GM18951 (cell line): ENCODE measurements at regions not wholly inside any gene's neighbourhood (a gene's known extent, or its start where the extent isn't known, plus 50 kb on each side); places are given as distances from the start of the nearest gene placed in this dataset.
"Not testable (repeated sequence)": the region's sequence is repeated elsewhere in the genome, so short reads cannot be mapped to it uniquely, and the experiment has no call there.

Source experiments
- POLR2A ChIP-seq: IDR thresholded peaks from 4 replicates; pipeline ENCODE4 v1.6.1; 2011; ENCODE audit warnings: mild to moderate bottlenecking; ENCODE audit not compliant: insufficient read length, insufficient read depth; ENCODE audit errors: extremely low read depth
- in situ Hi-C: fragments of 300-500 bp; cut with MboI; formaldehyde crosslinking; loops from one replicate; pipeline ENCODE4 v1.12.0; 2022; ENCODE audit warnings: low sequenced_read_pairs, mixed read lengths, inconsistent platforms; ENCODE audit not compliant: unreplicated experiment

GRCh38 chr4:72876946-72877345, 192.6 kb downstream of the COX18 start:
- in situ Hi-C loops = no loop called here
- TF ChIP-seq POLR2A = no peak

GRCh38 chr4:72875545-72875944, 194.0 kb downstream of the COX18 start:
- in situ Hi-C loops = no loop called here
- TF ChIP-seq POLR2A = no peak

- no peak for TF ChIP-seq POLR2A
- in situ Hi-C loops = no loop called here
These were observed 194.4 kb downstream of the COX18 start for GRCh38 chr4:72875138-72875537.

- in situ Hi-C loops = no loop called here
- no peak for TF ChIP-seq POLR2A
These were observed 204.6 kb downstream of the COX18 start for GRCh38 chr4:72864898-72865297.

- in situ Hi-C loops = not testable (repeated sequence)
These were observed 205.2 kb downstream of the COX18 start for GRCh38 chr4:72864277-72864676.

GRCh38 chr4:72860766-72861165, 208.8 kb downstream of the COX18 start:
- no peak for TF ChIP-seq POLR2A

GRCh38 chr4:72858328-72858727, 211.2 kb downstream of the COX18 start:
- in situ Hi-C loops = no loop called here
- TF ChIP-seq POLR2A = no peak

More at GRCh38 chr4:72860766-72861165, 208.8 kb downstream of the COX18 start:
- in situ Hi-C loops = no loop called here

GRCh38 chr4:72857787-72858186, 211.7 kb downstream of the COX18 start:
- in situ Hi-C loops = no loop called here
- TF ChIP-seq POLR2A = no peak

- no peak for TF ChIP-seq POLR2A
- in situ Hi-C loops = no loop called here
These were observed 212.3 kb downstream of the COX18 start for GRCh38 chr4:72857216-72857615.

GRCh38 chr4:72846280-72847111, 223.0 kb downstream of the COX18 start:
- TF ChIP-seq POLR2A = no peak
- in situ Hi-C loops = no loop called here

GRCh38 chr4:72843466-72843865, 226.1 kb downstream of the COX18 start:
- in situ Hi-C loops = no loop called here
- no peak for TF ChIP-seq POLR2A

GRCh38 chr4:72842323-72842722, 227.2 kb downstream of the COX18 start:
- TF ChIP-seq POLR2A = no peak
- in situ Hi-C loops = no loop called here

GRCh38 chr4:72840166-72840565, 229.3 kb downstream of the COX18 start:
- in situ Hi-C loops = not testable (repeated sequence)

- no peak for TF ChIP-seq POLR2A
- in situ Hi-C loops = no loop called here
These were observed 240.7 kb downstream of the COX18 start for GRCh38 chr4:72828864-72829263.

- no peak for TF ChIP-seq POLR2A
- in situ Hi-C loops = no loop called here
These were observed 241.5 kb downstream of the COX18 start for GRCh38 chr4:72827968-72828367.
